Stimulated activated CD4-positive, alpha-beta T cell treated with anti-CD3 and anti-CD28 coated beads, Interleukin-1b, Interleukin-23, amount 100 ng/mL, for 24 hours (primary cell): ENCODE measurements at regions not wholly inside any gene's neighbourhood (a gene's known extent, or its start where the extent isn't known, plus 50 kb on each side); places are given as distances from the start of the nearest gene placed in this dataset.
"Not testable (repeated sequence)": the region's sequence is repeated elsewhere in the genome, so short reads cannot be mapped to it uniquely, and the experiment has no call there.

Experiments
- DNase-seq, 4 experiments: peaks; one replicate each; pipeline ENCODE4 v3.0.0-alpha.2; 2020; ENCODE audit warnings: low read depth in 4 of 4, low spot score in 1 of 4

- no peak for DNase-seq
These were observed 192.2 kb downstream of the C9orf152 start for GRCh38 chr9:110015759-110016158.

- DNase-seq, result no peak
These were observed 191.6 kb downstream of the C9orf152 start for GRCh38 chr9:110016340-110016739.

- not testable (repeated sequence) for DNase-seq
These were observed 187.7 kb downstream of the C9orf152 start for GRCh38 chr9:110020216-110020615.

GRCh38 chr9:110021891-110022290 lies 186.1 kb downstream of the C9orf152 start:
- DNase-seq, result no peak

GRCh38 chr9:110023221-110023620 lies 184.7 kb downstream of the C9orf152 start:
- not testable (repeated sequence) for DNase-seq

GRCh38 chr9:110025551-110026170 lies 182.3 kb downstream of the C9orf152 start:
- DNase-seq, result no peak

- DNase-seq, result no peak
These were observed 180.3 kb downstream of the C9orf152 start for GRCh38 chr9:110027671-110028081.

GRCh38 chr9:110028271-110028670 lies 179.7 kb downstream of the C9orf152 start:
- no peak for DNase-seq

- DNase-seq, result no peak
These were observed 179.3 kb downstream of the C9orf152 start for GRCh38 chr9:110028676-110029075.

GRCh38 chr9:110029429-110029955 lies 178.5 kb downstream of the C9orf152 start:
- DNase-seq, result no peak

GRCh38 chr9:110029956-110030480 lies 177.9 kb downstream of the C9orf152 start:
- no peak for DNase-seq

- no peak for DNase-seq
These were observed 177.3 kb downstream of the C9orf152 start for GRCh38 chr9:110030632-110031031.

GRCh38 chr9:110031511-110032173 lies 176.3 kb downstream of the C9orf152 start:
- DNase-seq, result no peak

- DNase-seq, result not testable (repeated sequence)
These were observed 175.4 kb downstream of the C9orf152 start for GRCh38 chr9:110032532-110032931.

GRCh38 chr9:110033869-110034268 lies 174.1 kb downstream of the C9orf152 start:
- no peak for DNase-seq

- DNase-seq, result no peak
These were observed 171.7 kb downstream of the C9orf152 start for GRCh38 chr9:110036286-110036685.

- no peak for DNase-seq
These were observed 167.2 kb downstream of the C9orf152 start for GRCh38 chr9:110040788-110041187.

GRCh38 chr9:110041452-110041851 lies 166.5 kb downstream of the C9orf152 start:
- no peak for DNase-seq

GRCh38 chr9:110047232-110047954 lies 160.6 kb downstream of the C9orf152 start:
- DNase-seq, result no peak

GRCh38 chr9:110047955-110048402 lies 160.0 kb downstream of the C9orf152 start:
- peak in 1 of 4 experiments; percentile 3 for DNase-seq

GRCh38 chr9:110048403-110048975 lies 159.5 kb downstream of the C9orf152 start:
- peak; percentile 42 to 83 (median 57) for DNase-seq
